Neural progenitor cell (in vitro differentiated cells): ENCODE measurements at regions not wholly inside any gene's neighbourhood (a gene's known extent, or its start where the extent isn't known, plus 50 kb on each side); places are given as distances from the start of the nearest gene placed in this dataset.

Source experiments
- DNase-seq: peaks from one replicate; pipeline ENCODE4 v3.0.0-alpha.2; 2016; ENCODE audit warnings: low spot score
- H2AFZ ChIP-seq: fragments of 200-600 bp; sonication (generic); replicated peaks from 2 replicates; pipeline ENCODE4 v1.6.1; 2016; ENCODE audit warnings: antibody characterized with exemption
- H3F3A ChIP-seq: fragments of 200-600 bp; sonication (generic); 2 replicates; pipeline ENCODE4 v1.6.1; 2016; ENCODE audit warnings: antibody characterized with exemption, low read depth
- H3K27ac ChIP-seq: fragments of 200-600 bp; sonication (generic); 2 replicates; pipeline ENCODE4 v1.5.1; 2016; ENCODE audit warnings: mild to moderate bottlenecking
- H3K27me3 ChIP-seq: fragments of 200-600 bp; sonication (generic); 2 replicates; pipeline ENCODE4 v1.6.1; 2016; ENCODE audit warnings: mild to moderate bottlenecking, moderate library complexity
- H3K36me3 ChIP-seq: fragments of 200-600 bp; sonication (generic); 2 replicates; pipeline ENCODE4 v1.5.1; 2016
- H3K4me1 ChIP-seq: fragments of 200-600 bp; sonication (generic); 2 replicates; pipeline ENCODE4 v1.6.1; 2016; ENCODE audit warnings: mixed run types
- H3K4me2 ChIP-seq: fragments of 200-600 bp; sonication (generic); 2 replicates; pipeline ENCODE4 v1.6.1; 2016
- H3K4me3 ChIP-seq: fragments of 200-600 bp; sonication (generic); 2 replicates; pipeline ENCODE4 v1.5.1; 2016
- H3K79me2 ChIP-seq: fragments of 200-600 bp; sonication (generic); 2 replicates; pipeline ENCODE4 v1.6.1; 2016; ENCODE audit warnings: low read depth
- H3K9ac ChIP-seq: fragments of 200-600 bp; sonication (generic); 2 replicates; pipeline ENCODE4 v1.6.1; 2016
- H3K9me3 ChIP-seq: fragments of 200-600 bp; sonication (generic); 2 replicates; pipeline ENCODE4 v1.5.1; 2016; ENCODE audit warnings: low read depth
- H4K20me1 ChIP-seq: fragments of 200-600 bp; sonication (generic); 2 replicates; pipeline ENCODE4 v1.6.1; 2016; ENCODE audit warnings: low read depth
- H3K27ac Mint-ChIP-seq: 3 replicates; pipeline ENCODE4 v1.8.0; 2021; ENCODE audit warnings: mixed read lengths
- H3K27me3 Mint-ChIP-seq: 2 replicates; pipeline ENCODE4 v1.8.0; 2022; ENCODE audit warnings: low read depth, mild to moderate bottlenecking, inconsistent platforms, moderate library complexity, mixed read lengths; ENCODE audit not compliant: insufficient read depth
- H3K36me3 Mint-ChIP-seq: 3 replicates; pipeline ENCODE4 v1.8.0; 2021; ENCODE audit warnings: mixed read lengths
- H3K4me1 Mint-ChIP-seq: 3 replicates; pipeline ENCODE4 v1.8.0; 2021; ENCODE audit warnings: mixed read lengths
- H3K4me3 Mint-ChIP-seq: 3 replicates; pipeline ENCODE4 v1.8.0; 2021; ENCODE audit warnings: mild to moderate bottlenecking, moderate library complexity, mixed read lengths
- H3K9me3 Mint-ChIP-seq: 3 replicates; pipeline ENCODE4 v1.8.0; 2020; ENCODE audit warnings: mixed read lengths
- EZH2 ChIP-seq: fragments of 200-600 bp; sonication (generic); IDR thresholded peaks from 2 replicates; pipeline ENCODE4 v1.6.1; 2017; ENCODE audit warnings: antibody characterized with exemption, mild to moderate bottlenecking, moderate library complexity
- EZH2phosphoT487 ChIP-seq: fragments of 200-600 bp; sonication (generic); IDR thresholded peaks from 2 replicates; pipeline ENCODE4 v1.6.1; 2017; ENCODE audit warnings: antibody characterized with exemption
- TF ChIP-seq, protein P1 (sequence below): fragments of 200-600 bp; sonication (generic); IDR thresholded peaks from 2 replicates; pipeline ENCODE4 v1.5.1; 2017; ENCODE audit warnings: antibody characterized with exemption, mild to moderate bottlenecking

- Histone ChIP-seq H3K9me3 (no peaks in the 10 kb centered on the region), H3K4me3 (no peak overlapping the region), H3K79me2 (no peaks in the 10 kb centered on the region), H2AFZ (no peak overlapping the region), H3K4me2 (no peak overlapping the region), H3F3A (no peaks in the 10 kb centered on the region), H3K36me3 (no peaks in the 10 kb centered on the region), H3K27me3 (no peaks in the 10 kb centered on the region), H3K9ac (no peak overlapping the region), H3K27ac (no peak overlapping the region), H4K20me1 (no peaks in the 10 kb centered on the region), H3K4me1 (no peaks in the 10 kb centered on the region)
- no peaks in the 10 kb centered on the region for H3K4me1 Mint-ChIP-seq
- TF ChIP-seq EZH2 (no peak), EZH2phosphoT487 (no peak)
- TF ChIP-seq, protein P1, sequence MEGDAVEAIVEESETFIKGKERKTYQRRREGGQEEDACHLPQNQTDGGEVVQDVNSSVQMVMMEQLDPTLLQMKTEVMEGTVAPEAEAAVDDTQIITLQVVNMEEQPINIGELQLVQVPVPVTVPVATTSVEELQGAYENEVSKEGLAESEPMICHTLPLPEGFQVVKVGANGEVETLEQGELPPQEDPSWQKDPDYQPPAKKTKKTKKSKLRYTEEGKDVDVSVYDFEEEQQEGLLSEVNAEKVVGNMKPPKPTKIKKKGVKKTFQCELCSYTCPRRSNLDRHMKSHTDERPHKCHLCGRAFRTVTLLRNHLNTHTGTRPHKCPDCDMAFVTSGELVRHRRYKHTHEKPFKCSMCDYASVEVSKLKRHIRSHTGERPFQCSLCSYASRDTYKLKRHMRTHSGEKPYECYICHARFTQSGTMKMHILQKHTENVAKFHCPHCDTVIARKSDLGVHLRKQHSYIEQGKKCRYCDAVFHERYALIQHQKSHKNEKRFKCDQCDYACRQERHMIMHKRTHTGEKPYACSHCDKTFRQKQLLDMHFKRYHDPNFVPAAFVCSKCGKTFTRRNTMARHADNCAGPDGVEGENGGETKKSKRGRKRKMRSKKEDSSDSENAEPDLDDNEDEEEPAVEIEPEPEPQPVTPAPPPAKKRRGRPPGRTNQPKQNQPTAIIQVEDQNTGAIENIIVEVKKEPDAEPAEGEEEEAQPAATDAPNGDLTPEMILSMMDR, result no peak
- H3K9me3 Mint-ChIP-seq, result no peaks in the 10 kb centered on the region
- DNase-seq, result no peak
- no peak overlapping the region for H3K27ac Mint-ChIP-seq
- H3K27me3 Mint-ChIP-seq, result peaks cover 4% of the 10 kb centered on the region
- no peaks in the 10 kb centered on the region for H3K36me3 Mint-ChIP-seq
- H3K4me3 Mint-ChIP-seq, result no peak overlapping the region
Observed at GRCh38 chr10:43748560-43748959, 99.9 kb upstream of the ZNF32 start.

- DNase-seq, result no peak
- no peak overlapping the region for H3K4me2 ChIP-seq
- H3K4me3 Mint-ChIP-seq, result no peak overlapping the region
- H3K36me3 Mint-ChIP-seq, result no peaks in the 10 kb centered on the region
- H4K20me1 ChIP-seq, result no peaks in the 10 kb centered on the region
- H3K27me3 Mint-ChIP-seq, result peaks cover 4% of the 10 kb centered on the region
- H3K9me3 ChIP-seq, result no peaks in the 10 kb centered on the region
- H3K27ac Mint-ChIP-seq, result no peak overlapping the region
- no peak overlapping the region for H3K4me3 ChIP-seq
- H3K27me3 ChIP-seq, result no peaks in the 10 kb centered on the region
- no peak overlapping the region for H3K27ac ChIP-seq
- H3K9ac ChIP-seq, result no peak overlapping the region
- H3K9me3 Mint-ChIP-seq, result no peaks in the 10 kb centered on the region
- no peaks in the 10 kb centered on the region for H3K36me3 ChIP-seq
- H3F3A ChIP-seq, result no peaks in the 10 kb centered on the region
- H3K79me2 ChIP-seq, result no peaks in the 10 kb centered on the region
- no peaks in the 10 kb centered on the region for H3K4me1 Mint-ChIP-seq
- no peak for TF ChIP-seq EZH2phosphoT487
- TF ChIP-seq EZH2, result no peak
- TF ChIP-seq, protein P1, result no peak
- H3K4me1 ChIP-seq, result no peaks in the 10 kb centered on the region
- no peak overlapping the region for H2AFZ ChIP-seq
Observed at GRCh38 chr10:43746906-43747305, 98.2 kb upstream of the ZNF32 start.

DNA sequence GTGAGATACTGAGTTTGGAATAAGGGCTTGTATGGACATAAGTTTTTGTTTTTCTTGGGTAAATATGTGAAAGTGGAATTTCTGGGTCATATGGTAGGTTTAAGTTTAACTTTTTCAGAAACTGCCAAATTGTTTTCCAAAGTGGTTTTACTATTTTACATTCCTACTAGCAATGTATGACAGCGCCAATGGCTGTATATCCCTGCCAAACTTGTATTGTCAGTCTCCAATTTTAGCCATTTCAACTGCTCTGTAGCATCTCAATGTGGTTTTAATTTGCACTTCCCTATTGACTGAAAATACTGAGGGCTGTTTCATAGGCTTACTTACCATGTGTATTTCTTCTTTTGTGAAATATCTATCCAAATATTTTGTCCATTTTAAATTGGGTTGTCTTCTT, 90.5 kb upstream of the ZNF32 start:
- TF ChIP-seq EZH2, result no peak
- TF ChIP-seq EZH2phosphoT487, result no peak
- TF ChIP-seq, protein P1, result no peak
- Histone ChIP-seq H3K79me2 (no peaks in the 10 kb centered on the region), H3K27me3 (no peaks in the 10 kb centered on the region), H3F3A (no peaks in the 10 kb centered on the region), H3K27ac (no peak overlapping the region), H2AFZ (no peak overlapping the region), H3K4me2 (no peak overlapping the region), H3K4me1 (no peaks in the 10 kb centered on the region), H3K36me3 (no peaks in the 10 kb centered on the region), H3K9me3 (no peaks in the 10 kb centered on the region), H4K20me1 (no peaks in the 10 kb centered on the region), H3K9ac (no peak overlapping the region), H3K4me3 (no peak overlapping the region)
- Mint-ChIP-seq H3K36me3 (no peaks in the 10 kb centered on the region), H3K27me3 (peaks cover 9% of the 10 kb centered on the region), H3K4me1 (no peaks in the 10 kb centered on the region), H3K4me3 (no peak overlapping the region), H3K9me3 (no peaks in the 10 kb centered on the region), H3K27ac (no peak overlapping the region)
- no peak for DNase-seq

DNA sequence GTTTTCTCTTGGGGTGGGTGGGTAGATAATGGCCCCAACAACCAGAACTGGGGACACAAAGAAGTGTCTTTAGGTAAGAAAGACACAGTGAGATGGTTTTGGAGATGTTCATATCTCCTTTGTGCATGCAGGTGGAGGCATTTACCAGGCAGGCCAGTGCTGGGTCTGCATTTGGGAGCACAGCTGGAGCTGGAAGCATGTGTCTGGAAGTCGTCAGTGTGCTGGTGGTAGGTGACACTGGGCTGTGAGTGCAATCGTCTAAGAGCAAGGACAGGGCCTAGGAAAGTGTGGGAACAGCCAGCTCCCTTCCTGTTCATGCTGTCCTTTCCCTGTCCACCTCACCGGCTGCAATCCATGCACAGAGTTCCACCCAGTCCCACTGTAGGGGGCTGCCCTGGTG, 88.3 kb upstream of the ZNF32 start:
- Histone ChIP-seq H3F3A (no peaks in the 10 kb centered on the region), H3K27ac (no peak overlapping the region)

More for the DNA sequence above, 88.3 kb upstream of the ZNF32 start:
- H3K4me2 ChIP-seq, result no peak overlapping the region
- peaks cover 9% of the 10 kb centered on the region for H3K27me3 Mint-ChIP-seq
- H3K36me3 Mint-ChIP-seq, result no peaks in the 10 kb centered on the region
- no peak overlapping the region for H3K9ac ChIP-seq
- H3K9me3 ChIP-seq, result no peaks in the 10 kb centered on the region
- TF ChIP-seq, protein P1, result no peak
- no peak for TF ChIP-seq EZH2
- no peak for TF ChIP-seq EZH2phosphoT487
- no peak overlapping the region for H3K27ac Mint-ChIP-seq
- no peaks in the 10 kb centered on the region for H4K20me1 ChIP-seq
- no peaks in the 10 kb centered on the region for H3K79me2 ChIP-seq
- H2AFZ ChIP-seq, result no peak overlapping the region
- no peaks in the 10 kb centered on the region for H3K4me1 ChIP-seq
- no peaks in the 10 kb centered on the region for H3K9me3 Mint-ChIP-seq
- H3K4me3 Mint-ChIP-seq, result no peak overlapping the region
- DNase-seq, result no peak
- H3K4me3 ChIP-seq, result no peak overlapping the region
- no peaks in the 10 kb centered on the region for H3K4me1 Mint-ChIP-seq
- no peaks in the 10 kb centered on the region for H3K36me3 ChIP-seq
- H3K27me3 ChIP-seq, result no peaks in the 10 kb centered on the region
